Sciatic nerve (tissue), 2 donors: ENCODE measurements at regions not wholly inside any gene's neighbourhood (a gene's known extent, or its start where the extent isn't known, plus 50 kb on each side); places are given as distances from the start of the nearest gene placed in this dataset.

Source experiments
- ATAC-seq: fragments of 200-7000 bp; cut with Tn5 transposase; one replicate; pipeline ENCODE4 v1.9.1; 2020; ENCODE audit warnings: mild to moderate bottlenecking, moderate library complexity
- DNase-seq: peaks from one replicate; pipeline ENCODE4 v3.0.0-alpha.2; 2020; ENCODE audit warnings: low spot score
- intact Hi-C: fragments of 100-400 bp; cut with DNase I; formaldehyde crosslinking; loops from one replicate; pipeline ENCODE4 v1.14.2; 2022
- donor health status: DM: no; HTN: no; CAD: no.
- donor health status: DM: no; HTN: no; CAD: no.

- intact Hi-C loops: no loop called here
- no peak for ATAC-seq
- DNase-seq: no peak
Measured at GRCh38 chr1:157893686-157894085, 52.1 kb upstream of the CD5L start.

GRCh38 chr1:157894613-157895165, 53.1 kb upstream of the CD5L start:
- intact Hi-C loops: no loop called here
- DNase-seq (no peak), ATAC-seq (no peak)

- no peak for DNase-seq
- intact Hi-C loops: no loop called here
- ATAC-seq: no peak
Measured at GRCh38 chr1:157910270-157910669, 68.7 kb upstream of the CD5L start.

- no peak for DNase-seq
- intact Hi-C loops: no loop called here
- no peak for ATAC-seq
Measured at GRCh38 chr1:157915859-157916258, 74.3 kb upstream of the CD5L start.

GRCh38 chr1:157916887-157917570, 75.4 kb upstream of the CD5L start:
- intact Hi-C loops: no loop called here
- DNase-seq: no peak
- no peak for ATAC-seq

- DNase-seq (no peak), ATAC-seq (no peak)
- intact Hi-C loops: no loop called here
Measured at GRCh38 chr1:157920748-157921147, 72.7 kb upstream of the KIRREL1 start.

GRCh38 chr1:157925419-157926166, 67.9 kb upstream of the KIRREL1 start:
- DNase-seq (no peak), ATAC-seq (no peak)
- intact Hi-C loops: no loop called here

- intact Hi-C loops: no loop called here
- no peak for ATAC-seq
- DNase-seq: no peak
Measured at GRCh38 chr1:157932069-157932468, 61.4 kb upstream of the KIRREL1 start.

GRCh38 chr1:157937744-157938143, 55.7 kb upstream of the KIRREL1 start:
- intact Hi-C loops: no loop called here
- ATAC-seq (no peak), DNase-seq (no peak)

GRCh38 chr1:157941939-157942338, 51.5 kb upstream of the KIRREL1 start:
- DNase-seq: no peak
- intact Hi-C loops: no loop called here
- peak; percentile 77 for ATAC-seq
